HepG2 (cell line): ENCODE measurements at regions not wholly inside any gene's neighbourhood (a gene's known extent, or its start where the extent isn't known, plus 50 kb on each side); places are given as distances from the start of the nearest gene placed in this dataset.

Experiments used
- ATAC-seq: fragments of 200-7000 bp; cut with Tn5 transposase; 3 replicates; pipeline ENCODE4 v1.9.1; 2020; ENCODE audit warnings: mild to moderate bottlenecking, moderate library complexity
- BruUV-seq: library from RNA; stranded (reverse); fragments of 400-500 nt; replicated peaks from 2 replicates; lab custom pipeline; 2021; lab: Mats Ljungman, UMichigan
- CTCF ChIA-PET: fragments of 300-600 bp; formaldehyde crosslinking; extraction: SDS; loops from one replicate; lab custom pipeline; 2021; ENCODE audit warnings: low total read pairs, inconsistent platforms, low intra/inter-chr PET ratio; lab: Yijun Ruan, JAX
- POLR2A ChIA-PET: fragments of 350-600 bp; sonication (Branson Sonifier 250); formaldehyde crosslinking; loops from one replicate; lab custom pipeline; 2020; ENCODE audit warnings: antibody characterized with exemption, inconsistent platforms; lab: Yijun Ruan, JAX
- DNase-seq: peaks from one replicate; pipeline ENCODE4 v3.0.0-alpha.2; 2015; ENCODE audit warnings: low spot score
- FAIRE-seq: peaks from 3 replicates; lab custom pipeline; 2011; peaks lifted over from hg19 to GRCh38; lab: Jason Lieb, UNC
- H2AFZ ChIP-seq: one replicate; pipeline ENCODE4 v1.6.1; 2011; ENCODE audit warnings: low read length, inconsistent platforms
- H3K27ac ChIP-seq: fragments of 300-600 bp; 3 replicates; pipeline ENCODE4 v1.8.0; 2011; ENCODE audit warnings: mixed run types, mild to moderate bottlenecking, mixed read lengths, low read length, inconsistent platforms; ENCODE audit not compliant: insufficient read depth; ENCODE audit errors: extremely low read length
- H3K27me3 ChIP-seq, 2 experiments: fragments of 200-600 bp in 1 of 2; 2 replicates in 1 of 2; 3 replicates in 1 of 2; pipeline versions ENCODE4 v1.6.0 to v1.8.0; 2011; ENCODE audit warnings: low read length in 2 of 2, mild to moderate bottlenecking in 2 of 2, moderate library complexity in 2 of 2, inconsistent platforms in 1 of 2; ENCODE audit not compliant: insufficient read depth in 2 of 2, control insufficient read depth in 1 of 2
- H3K36me3 ChIP-seq, 2 experiments: fragments of 200-600 bp in 1 of 2; replicated peaks in 1 of 2; 2 replicates in 1 of 2; 3 replicates in 1 of 2; pipeline versions ENCODE4 v1.5.1 to v1.8.0; 2011; ENCODE audit warnings: low read length in 2 of 2, inconsistent platforms in 1 of 2; ENCODE audit not compliant: insufficient read depth in 2 of 2, control insufficient read depth in 1 of 2
- H3K4me1 ChIP-seq: 2 replicates; pipeline ENCODE4 v1.5.1; 2012; ENCODE audit warnings: low read length, inconsistent platforms; ENCODE audit not compliant: insufficient read depth
- H3K4me2 ChIP-seq: 2 replicates; pipeline ENCODE4 v1.6.0; 2011; ENCODE audit warnings: low read depth, low read length, inconsistent platforms
- H3K4me3 ChIP-seq, 3 experiments: fragments of 200-600 bp in 1 of 3; sonication (generic), shearing (Covaris generic) in 1 of 3; replicated peaks in 1 of 3; 2 replicates each; pipeline ENCODE4 v1.5.1; 2011 to 2016; ENCODE audit warnings: low read length in 3 of 3, inconsistent platforms in 2 of 3, low read depth in 2 of 3, mild to moderate bottlenecking in 2 of 3, control low read depth in 1 of 3, mixed read lengths in 1 of 3; ENCODE audit not compliant: insufficient read depth in 1 of 3
- H3K79me2 ChIP-seq: one replicate; pipeline ENCODE4 v1.6.1; 2011; ENCODE audit warnings: low read length, inconsistent platforms; ENCODE audit not compliant: insufficient read depth
- H3K9ac ChIP-seq: 2 replicates; pipeline ENCODE4 v1.6.0; 2011; ENCODE audit warnings: mild to moderate bottlenecking, low read depth, low read length, inconsistent platforms; ENCODE audit not compliant: insufficient read depth
- H3K9me3 ChIP-seq: 2 replicates; pipeline ENCODE4 v1.5.1; 2012; ENCODE audit warnings: mild to moderate bottlenecking, low read length
- H4K20me1 ChIP-seq: 2 replicates; pipeline ENCODE4 v1.6.0; 2011; ENCODE audit warnings: inconsistent platforms, mild to moderate bottlenecking, low read length, moderate library complexity; ENCODE audit not compliant: insufficient read depth
- ATAD3A ChIP-seq: sonication (generic); formaldehyde crosslinking; IDR thresholded peaks from 2 replicates; pipeline ENCODE4 v1.4.0; 2020; ENCODE audit warnings: missing genetic modification reagents
- FOXC1 ChIP-seq: sonication (generic); formaldehyde crosslinking; IDR thresholded peaks from 2 replicates; pipeline ENCODE4 v1.8.0; 2022; ENCODE audit warnings: mild to moderate bottlenecking, missing genetic modification reagents, borderline replicate concordance
- KLF6 ChIP-seq: IDR thresholded peaks from 2 replicates; pipeline ENCODE4 v1.8.0; 2016; ENCODE audit warnings: missing biosample characterization, missing genetic modification reagents
- SRY ChIP-seq: sonication (generic); formaldehyde crosslinking; IDR thresholded peaks from 2 replicates; pipeline ENCODE4 v1.8.0; 2022; ENCODE audit warnings: mild to moderate bottlenecking, missing genetic modification reagents
- STAT6 ChIP-seq: sonication (generic); formaldehyde crosslinking; IDR thresholded peaks from 2 replicates; pipeline ENCODE4 v1.4.0; 2020; ENCODE audit warnings: missing genetic modification reagents, mild to moderate bottlenecking, borderline replicate concordance
- TERF1 ChIP-seq: sonication (generic); formaldehyde crosslinking; IDR thresholded peaks from 2 replicates; pipeline ENCODE4 v1.8.0; 2022; ENCODE audit warnings: mild to moderate bottlenecking, missing genetic modification reagents, moderate library complexity
- ZMAT3 ChIP-seq: sonication (generic); formaldehyde crosslinking; conservative IDR thresholded peaks from 2 replicates; pipeline ENCODE4 v1.7.0; 2021; ENCODE audit warnings: missing genetic modification reagents
- ZMYM4 ChIP-seq: sonication (generic); formaldehyde crosslinking; IDR thresholded peaks from 2 replicates; pipeline ENCODE4 v1.8.1; 2023; ENCODE audit warnings: mild to moderate bottlenecking, missing genetic modification reagents
- ZNF510 ChIP-seq: sonication (generic); formaldehyde crosslinking; IDR thresholded peaks from 2 replicates; pipeline ENCODE4 v1.4.0; 2020; ENCODE audit warnings: low read depth, mild to moderate bottlenecking, missing genetic modification reagents
- ZNF710 ChIP-seq: sonication (generic); formaldehyde crosslinking; IDR thresholded peaks from 2 replicates; pipeline ENCODE4 v1.5.0; 2020; ENCODE audit warnings: mild to moderate bottlenecking, missing genetic modification reagents, borderline replicate concordance
- WGBS: methylation state at CpG from one replicate; pipeline ENCODE4 v1.1.6; 2017; ENCODE audit warnings: low lambda C conversion rate; 5-methylcytosine and 5-hydroxymethylcytosine counted together
- in situ Hi-C: cut with HindIII; loops from 2 replicates; pipeline ENCODE4 v1.10.0; 2017; ENCODE audit warnings: low pct_unique_long_range_greater_than_20kb; ENCODE audit not compliant: extremely low pct_ligation_motif_present
- intact Hi-C: fragments of 100-400 bp; cut with micrococcal nuclease; formaldehyde crosslinking; loops from one replicate; pipeline ENCODE4 v1.10.0; 2022; ENCODE audit not compliant: unreplicated experiment

- H3K9ac ChIP-seq, result no peak overlapping the region
- no peaks in the 10 kb centered on the region for H3K79me2 ChIP-seq
- H3K27ac ChIP-seq, result no peak overlapping the region
- in situ Hi-C loops (no loop called here), intact Hi-C loops (no loop called here)
- H3K4me2 ChIP-seq, result no peak overlapping the region
- TF ChIP-seq FOXC1, result no peak
- TF ChIP-seq ZMAT3, result no peak
- TF ChIP-seq ZMYM4 (CRISPR knock-in tag), result no peak
- no peak for TF ChIP-seq SRY (CRISPR knock-in tag)
- no peak for TF ChIP-seq ZNF710 (CRISPR knock-in tag)
- no peak for TF ChIP-seq STAT6
- no peak for TF ChIP-seq KLF6 (CRISPR knock-in tag)
- no peak for TF ChIP-seq ATAD3A (CRISPR knock-in tag)
- TF ChIP-seq TERF1, result no peak
- TF ChIP-seq ZNF510 (CRISPR knock-in tag), result no peak
- BruUV-seq, result no TSS peak
- no peaks in the 10 kb centered on the region for H4K20me1 ChIP-seq
- no peak overlapping the region for H3K4me3 ChIP-seq
- H3K9me3 ChIP-seq, result no peaks in the 10 kb centered on the region
- no peak for ATAC-seq
- 0% methylated on average over 1 of the region's 1 CpG for WGBS
- H3K36me3 ChIP-seq, result no peaks in the 10 kb centered on the region
- ChIA-PET POLR2A (no interaction called here), CTCF (no interaction called here)
- no peaks in the 10 kb centered on the region for H3K4me1 ChIP-seq
- FAIRE-seq, result no peak
- DNase-seq, result no peak
- H3K27me3 ChIP-seq, result no peaks in the 10 kb centered on the region
- H2AFZ ChIP-seq, result no peak overlapping the region
Measured at GRCh38 chr12:89948271-89949175, 239.9 kb upstream of the ATP2B1 start.
